Lower leg skin (tissue), 3 donors: ENCODE measurements at regions not wholly inside any gene's neighbourhood (a gene's known extent, or its start where the extent isn't known, plus 50 kb on each side); places are given as distances from the start of the nearest gene placed in this dataset.
"Not testable (repeated sequence)": the region's sequence is repeated elsewhere in the genome, so short reads cannot be mapped to it uniquely, and the experiment has no call there.

Source experiments
- POLR2A ChIP-seq, 2 donors: fragments of 450-650 bp; IDR thresholded peaks; one replicate each; pipeline ENCODE4 v1.6.1; 2016 to 2017; ENCODE audit warnings: antibody characterized with exemption in 2 of 2, mild to moderate bottlenecking in 1 of 2, moderate library complexity in 1 of 2
- TF ChIP-seq, protein P1 (sequence below), 3 donors: fragments of 450-650 bp; IDR thresholded peaks; one replicate each; pipeline ENCODE4 v1.5.1; 2016; ENCODE audit warnings: antibody characterized with exemption in 3 of 3, mild to moderate bottlenecking in 3 of 3, moderate library complexity in 2 of 3

GRCh38 chrX:120702337-120702736, 72.5 kb upstream of the C1GALT1C1 start:
- TF ChIP-seq, protein P1, sequence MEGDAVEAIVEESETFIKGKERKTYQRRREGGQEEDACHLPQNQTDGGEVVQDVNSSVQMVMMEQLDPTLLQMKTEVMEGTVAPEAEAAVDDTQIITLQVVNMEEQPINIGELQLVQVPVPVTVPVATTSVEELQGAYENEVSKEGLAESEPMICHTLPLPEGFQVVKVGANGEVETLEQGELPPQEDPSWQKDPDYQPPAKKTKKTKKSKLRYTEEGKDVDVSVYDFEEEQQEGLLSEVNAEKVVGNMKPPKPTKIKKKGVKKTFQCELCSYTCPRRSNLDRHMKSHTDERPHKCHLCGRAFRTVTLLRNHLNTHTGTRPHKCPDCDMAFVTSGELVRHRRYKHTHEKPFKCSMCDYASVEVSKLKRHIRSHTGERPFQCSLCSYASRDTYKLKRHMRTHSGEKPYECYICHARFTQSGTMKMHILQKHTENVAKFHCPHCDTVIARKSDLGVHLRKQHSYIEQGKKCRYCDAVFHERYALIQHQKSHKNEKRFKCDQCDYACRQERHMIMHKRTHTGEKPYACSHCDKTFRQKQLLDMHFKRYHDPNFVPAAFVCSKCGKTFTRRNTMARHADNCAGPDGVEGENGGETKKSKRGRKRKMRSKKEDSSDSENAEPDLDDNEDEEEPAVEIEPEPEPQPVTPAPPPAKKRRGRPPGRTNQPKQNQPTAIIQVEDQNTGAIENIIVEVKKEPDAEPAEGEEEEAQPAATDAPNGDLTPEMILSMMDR (IDR thresholded peaks at IDR 0.05), result not testable (repeated sequence)
- TF ChIP-seq POLR2A (IDR thresholded peaks at IDR 0.05), result not testable (repeated sequence)
